PFSK-1 (cell line): ENCODE measurements at regions not wholly inside any gene's neighbourhood (a gene's known extent, or its start where the extent isn't known, plus 50 kb on each side); places are given as distances from the start of the nearest gene placed in this dataset.

Experiments
- FOXP2 ChIP-seq: optimal IDR thresholded peaks from 2 replicates; pipeline ENCODE3; 2011; ENCODE audit warnings: borderline replicate concordance, control low read depth, inconsistent platforms; ENCODE audit not compliant: insufficient read depth; ENCODE audit errors: extremely low read length, extremely low read depth
- POLR2AphosphoS5 ChIP-seq: IDR thresholded peaks from 2 replicates; pipeline ENCODE4 v1.6.1; 2012; ENCODE audit warnings: low read depth, mild to moderate bottlenecking, control low read depth, low read length, moderate library complexity
- REST ChIP-seq, 2 experiments: IDR thresholded peaks; 2 replicates each; pipeline versions ENCODE4 v1.6.1 to v1.8.0; 2011 to 2012; ENCODE audit warnings: low read depth in 2 of 2, low read length in 2 of 2, control low read depth in 1 of 2, inconsistent platforms in 1 of 2, mild to moderate bottlenecking in 1 of 2, moderate library complexity in 1 of 2; ENCODE audit not compliant: insufficient read depth in 1 of 2
- SIN3A ChIP-seq: IDR thresholded peaks from 2 replicates; pipeline ENCODE4 v1.6.1; 2012; ENCODE audit warnings: mild to moderate bottlenecking, low read length, moderate library complexity, borderline replicate concordance; ENCODE audit not compliant: insufficient read depth
- TAF1 ChIP-seq: IDR thresholded peaks from 2 replicates; pipeline ENCODE4 v1.6.1; 2012; ENCODE audit warnings: low read length, control low read depth, borderline replicate concordance; ENCODE audit not compliant: insufficient read depth

DNA sequence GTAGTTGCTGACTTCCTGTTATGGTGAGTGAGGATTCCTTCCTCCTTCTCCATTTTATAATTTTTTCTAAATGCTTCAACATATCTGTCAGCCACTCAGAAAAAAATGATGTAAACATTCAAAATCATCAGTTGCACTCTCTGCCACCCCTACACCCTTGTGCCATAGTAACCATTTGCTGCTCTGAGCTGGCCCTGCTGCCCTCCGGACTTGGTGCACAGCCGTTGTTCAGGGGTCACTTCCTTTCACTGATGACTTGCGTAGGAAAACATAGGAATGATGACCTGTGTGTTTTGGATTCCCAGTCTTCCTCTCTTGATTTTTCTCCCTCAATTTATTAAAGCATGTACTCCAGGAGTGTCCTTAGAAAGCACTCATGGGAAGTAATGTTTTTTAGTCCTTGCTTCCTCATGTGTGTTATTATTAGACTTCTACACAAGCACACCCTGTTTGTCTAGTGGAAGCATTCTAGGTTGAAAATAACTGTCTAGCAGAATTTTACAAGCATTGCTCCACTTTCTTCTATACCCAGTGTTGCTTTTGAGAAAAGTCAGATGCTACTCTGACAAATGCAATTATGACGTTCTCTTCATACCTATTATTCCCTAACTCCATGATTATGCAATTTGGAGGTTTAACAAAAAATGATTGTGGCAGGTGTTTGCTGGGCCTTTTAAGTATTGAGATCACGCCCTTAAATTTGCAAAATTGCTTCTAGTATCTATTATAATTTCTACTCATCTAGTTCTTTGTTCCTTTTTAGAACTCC, 62.6 kb upstream of the MTPN start:
- TF ChIP-seq TAF1 (no peak), FOXP2 (no peak), POLR2AphosphoS5 (no peak), SIN3A (no peak), REST (IDR thresholded peaks at IDR 0.05; ENCODE audit: insufficient read depth in 1 of 2, low read depth in 2 of 2, low read length in 2 of 2) (no peak)

DNA sequence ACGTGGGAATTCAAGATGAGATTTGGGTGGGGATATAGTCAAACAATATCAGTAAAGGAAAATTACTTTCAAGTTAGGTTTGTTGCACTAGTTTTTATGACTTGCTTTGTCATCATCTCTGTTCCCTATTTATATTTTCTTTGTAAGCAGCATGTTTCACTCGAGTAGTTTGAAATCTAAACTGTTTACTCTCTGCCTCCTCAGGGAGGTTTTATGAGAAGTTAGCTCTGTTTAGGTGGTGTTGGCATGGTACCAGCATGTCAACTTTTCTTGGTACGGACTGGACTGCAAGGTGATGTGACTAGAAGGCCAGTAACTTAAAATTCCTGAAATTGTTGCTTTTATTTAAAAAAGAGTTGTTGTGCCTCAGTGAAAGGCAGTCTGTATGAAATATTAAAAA, 59.2 kb upstream of the MTPN start:
- TF ChIP-seq FOXP2: no peak
- TF ChIP-seq TAF1: no peak
- no peak for TF ChIP-seq POLR2AphosphoS5
- no peak for TF ChIP-seq SIN3A
- no peak for TF ChIP-seq REST (IDR thresholded peaks at IDR 0.05; ENCODE audit: insufficient read depth in 1 of 2, low read depth in 2 of 2, low read length in 2 of 2)

GRCh38 chr7:136034132-136034531, 57.0 kb upstream of the MTPN start:
- TF ChIP-seq SIN3A (no peak), POLR2AphosphoS5 (no peak), TAF1 (no peak), FOXP2 (no peak), REST (IDR thresholded peaks at IDR 0.05; ENCODE audit: insufficient read depth in 1 of 2, low read depth in 2 of 2, low read length in 2 of 2) (no peak)

DNA sequence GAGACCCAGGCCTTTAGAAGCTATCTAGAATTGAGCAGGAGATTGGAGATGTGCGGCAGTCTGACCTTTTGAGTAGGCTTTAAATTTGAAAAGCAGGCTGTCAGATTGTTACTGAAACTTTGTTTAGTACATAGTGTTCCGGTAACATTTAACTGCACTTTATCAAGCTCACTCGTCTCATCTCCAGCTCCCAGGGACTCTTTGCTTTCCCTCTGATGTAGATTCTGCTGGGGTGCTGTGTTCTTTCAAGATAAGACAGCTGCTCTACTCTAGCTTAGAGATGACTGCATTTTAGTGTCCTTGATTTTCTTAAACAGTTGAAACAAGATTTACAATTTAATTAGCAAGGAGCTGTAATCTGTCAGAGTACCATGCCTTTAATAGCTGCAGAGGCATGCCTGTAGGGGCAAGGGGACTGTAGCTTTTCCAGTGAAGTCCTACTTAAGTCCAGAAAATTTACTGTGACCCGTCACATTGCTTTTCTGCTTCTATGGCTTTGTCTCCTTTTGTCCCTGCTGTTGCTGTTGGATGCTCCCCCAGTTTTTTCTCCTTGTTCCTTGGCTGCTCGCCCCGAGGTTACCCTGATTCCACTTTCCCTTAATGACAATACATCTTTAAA, 56.4 kb upstream of the MTPN start:
- TF ChIP-seq SIN3A (no peak), FOXP2 (no peak), POLR2AphosphoS5 (no peak), REST (IDR thresholded peaks at IDR 0.05; ENCODE audit: insufficient read depth in 1 of 2, low read depth in 2 of 2, low read length in 2 of 2) (no peak), TAF1 (no peak)
